GM12873 (cell line): ENCODE measurements at regions not wholly inside any gene's neighbourhood (a gene's known extent, or its start where the extent isn't known, plus 50 kb on each side); places are given as distances from the start of the nearest gene placed in this dataset.

ENCODE experiments used
- TF ChIP-seq, protein P1 (sequence below): IDR thresholded peaks from 2 replicates; pipeline ENCODE4 v1.5.1; 2012; ENCODE audit warnings: low read depth, mild to moderate bottlenecking, moderate library complexity, low read length, control low read depth; ENCODE audit not compliant: insufficient read depth; ENCODE audit errors: missing control alignments

GRCh38 chr9:81031422-81032029 lies 657.8 kb downstream of the TLE1 start:
- TF ChIP-seq, protein P1, sequence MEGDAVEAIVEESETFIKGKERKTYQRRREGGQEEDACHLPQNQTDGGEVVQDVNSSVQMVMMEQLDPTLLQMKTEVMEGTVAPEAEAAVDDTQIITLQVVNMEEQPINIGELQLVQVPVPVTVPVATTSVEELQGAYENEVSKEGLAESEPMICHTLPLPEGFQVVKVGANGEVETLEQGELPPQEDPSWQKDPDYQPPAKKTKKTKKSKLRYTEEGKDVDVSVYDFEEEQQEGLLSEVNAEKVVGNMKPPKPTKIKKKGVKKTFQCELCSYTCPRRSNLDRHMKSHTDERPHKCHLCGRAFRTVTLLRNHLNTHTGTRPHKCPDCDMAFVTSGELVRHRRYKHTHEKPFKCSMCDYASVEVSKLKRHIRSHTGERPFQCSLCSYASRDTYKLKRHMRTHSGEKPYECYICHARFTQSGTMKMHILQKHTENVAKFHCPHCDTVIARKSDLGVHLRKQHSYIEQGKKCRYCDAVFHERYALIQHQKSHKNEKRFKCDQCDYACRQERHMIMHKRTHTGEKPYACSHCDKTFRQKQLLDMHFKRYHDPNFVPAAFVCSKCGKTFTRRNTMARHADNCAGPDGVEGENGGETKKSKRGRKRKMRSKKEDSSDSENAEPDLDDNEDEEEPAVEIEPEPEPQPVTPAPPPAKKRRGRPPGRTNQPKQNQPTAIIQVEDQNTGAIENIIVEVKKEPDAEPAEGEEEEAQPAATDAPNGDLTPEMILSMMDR, result no peak

DNA sequence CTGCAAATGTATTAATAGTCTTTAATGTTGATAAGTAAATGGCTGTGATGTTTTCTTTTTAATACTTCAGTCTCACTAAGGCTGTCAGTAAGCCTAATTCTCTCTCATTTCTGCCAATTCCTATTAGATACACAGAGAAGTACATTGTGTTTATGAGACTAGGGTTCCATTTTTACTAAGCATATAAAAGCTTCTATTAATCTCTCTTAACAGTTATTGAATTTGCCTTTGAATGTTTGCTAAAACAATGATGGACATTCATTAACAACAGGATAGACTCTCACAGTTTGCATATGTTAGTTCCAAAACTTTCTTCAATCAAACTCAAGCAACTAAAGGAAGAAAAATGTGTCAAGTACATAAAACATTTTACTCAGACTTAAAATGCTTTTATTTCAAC lies 659.3 kb downstream of the TLE1 start:
- TF ChIP-seq, protein P1, result no peak

DNA sequence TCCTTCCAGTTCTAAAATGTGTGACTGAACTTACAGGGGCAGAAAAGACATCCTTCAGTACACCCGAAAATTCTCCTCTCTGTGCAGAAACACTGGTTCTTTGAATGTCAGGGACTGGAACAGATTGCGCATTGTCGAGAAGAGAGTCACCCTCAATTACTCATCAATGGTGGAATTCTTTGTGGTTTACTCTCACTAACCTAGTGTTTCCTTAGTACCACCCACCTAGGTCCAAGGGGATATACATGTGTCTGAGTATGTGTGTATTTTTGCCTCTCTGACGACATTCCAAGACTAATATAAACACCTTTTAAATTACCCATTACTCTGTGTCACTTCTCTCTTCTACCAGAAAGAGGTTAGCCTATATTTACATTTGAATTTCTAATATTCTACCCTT lies 660.8 kb downstream of the TLE1 start:
- TF ChIP-seq, protein P1, result no peak

DNA sequence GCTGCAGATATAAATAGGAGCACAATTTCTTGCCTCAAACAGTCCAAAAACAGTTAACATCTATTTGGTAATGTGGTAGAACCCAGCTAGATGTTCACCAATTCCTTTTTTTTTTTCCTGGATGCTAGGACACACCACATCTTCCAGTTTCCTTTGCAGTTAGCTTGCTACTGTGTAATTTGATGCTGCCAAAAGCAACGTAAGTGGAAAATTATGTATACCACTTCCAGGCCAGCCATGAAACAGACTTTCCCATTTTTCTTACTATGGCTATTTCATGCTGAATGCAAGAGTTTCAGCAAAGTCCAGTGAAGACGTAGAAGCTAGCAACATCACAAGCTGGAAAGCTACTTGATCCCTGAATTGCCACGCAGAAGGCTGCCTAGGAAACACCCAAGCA lies 667.2 kb downstream of the TLE1 start:
- TF ChIP-seq, protein P1, result no peak

DNA sequence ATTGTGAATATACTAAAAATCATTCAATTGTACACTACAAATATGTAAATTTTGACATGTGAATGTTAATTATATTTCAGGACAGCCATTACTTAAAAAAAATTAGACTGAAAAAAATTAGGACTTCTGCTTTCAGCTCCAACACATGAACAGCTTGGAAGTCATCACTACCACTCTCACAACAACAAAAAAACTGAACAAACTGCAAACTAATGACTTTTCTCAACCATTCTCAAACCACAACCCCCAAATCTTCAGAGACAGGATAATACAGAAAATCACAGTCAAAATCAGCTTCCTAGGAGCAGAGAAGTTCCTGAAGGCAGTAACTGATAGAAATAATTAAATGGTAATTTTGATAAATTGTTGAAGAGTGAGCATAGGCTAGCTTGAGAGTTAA lies 686.4 kb downstream of the TLE1 start:
- TF ChIP-seq, protein P1, result no peak

DNA sequence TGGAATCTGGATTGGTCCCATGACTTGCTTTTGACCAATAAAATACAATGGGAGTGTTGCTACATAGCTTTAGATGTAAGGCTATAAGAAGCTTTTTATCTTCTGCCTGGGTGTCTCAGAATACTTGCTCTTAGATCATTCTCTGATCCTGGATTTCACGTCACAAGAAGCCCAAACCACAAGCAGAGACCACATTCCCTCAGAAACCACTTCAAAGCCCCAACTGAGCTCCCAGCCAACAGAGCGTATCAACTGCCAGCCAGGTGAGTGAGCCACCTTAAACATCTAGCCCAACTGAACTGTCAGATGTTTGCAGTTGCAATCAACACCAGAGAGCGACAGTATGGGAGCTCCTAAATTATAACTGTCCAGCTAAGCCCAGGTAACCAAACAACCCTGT lies 687.1 kb downstream of the TLE1 start:
- TF ChIP-seq, protein P1, result no peak

DNA sequence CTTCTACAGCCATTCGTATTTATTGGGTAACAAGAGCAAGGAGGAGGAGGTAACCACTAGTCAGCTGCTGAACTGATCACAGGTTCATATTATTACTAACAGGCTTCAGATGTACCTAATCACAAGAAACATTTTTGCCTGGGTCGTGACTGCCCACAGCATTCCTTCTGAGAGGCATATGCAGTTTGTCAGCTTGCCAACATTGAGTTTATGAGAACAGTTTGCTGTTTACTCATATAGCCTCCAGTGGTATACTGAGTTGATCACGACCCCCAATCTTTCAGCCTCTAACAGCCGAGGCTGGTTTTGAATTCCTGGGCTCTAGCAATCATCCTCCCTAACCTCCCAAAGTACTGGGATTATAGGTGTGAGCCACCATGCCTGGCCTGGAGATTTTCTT lies 693.6 kb downstream of the TLE1 start:
- TF ChIP-seq, protein P1, result no peak
